ENCODE measurements at regions not wholly inside any gene's neighbourhood (a gene's known extent, or its start where the extent isn't known, plus 50 kb on each side); places are given as distances from the start of the nearest gene placed in this dataset.

GRCh38 chr6:88381289-88381642 is 215.1 kb upstream of the CNR1 start:
- TF ChIP-seq EZH2 (IDR thresholded peaks at IDR 0.05) (no peak), POLR2AphosphoS5 (IDR thresholded peaks at IDR 0.05; ENCODE audit: borderline replicate concordance, low read depth, low read length) (no peak)
